ENCODE measurements at regions not wholly inside any gene's neighbourhood (a gene's known extent, or its start where the extent isn't known, plus 50 kb on each side); places are given as distances from the start of the nearest gene placed in this dataset.

GRCh38 chr5:56580864-56581263 is 234.5 kb upstream of the MAP3K1 start:
- no peak for DNase-seq
- no peak for ATAC-seq (ENCODE audit: low read depth in 2 of 2)
- H3K4me1 ChIP-seq (ENCODE audit: control insufficient read depth, insufficient read depth, low read length, poor library complexity, severe bottlenecking) = no peaks in the 10 kb centered on the region
- no peak overlapping the region for H3K27ac ChIP-seq (ENCODE audit: insufficient read depth, low read length, poor library complexity, severe bottlenecking)
- Mint-ChIP-seq H3K9me3 (peaks cover 0 to 4% (median 2%) of the 10 kb centered on the region in 7 donors), H3K36me3 (no peaks in the 10 kb centered on the region), H3K27ac (peak overlapping the region in 1 of 3 donors; percentile 11), H3K4me3 (no peak overlapping the region), H3K27me3 (no peaks in the 10 kb centered on the region), H3K4me1 (peaks cover 6 to 15% (median 9%) of the 10 kb centered on the region in 4 donors)
- no peaks in the 10 kb centered on the region for H3K9me3 ChIP-seq (ENCODE audit: control insufficient read depth in 2 of 2, low read length in 2 of 2)
- H3K36me3 ChIP-seq (ENCODE audit: control insufficient read depth, insufficient read depth, low read length) = no peaks in the 10 kb centered on the region
- no peaks in the 10 kb centered on the region for H3K27me3 ChIP-seq (ENCODE audit: control insufficient read depth, insufficient read depth, low read length)
- no peak overlapping the region for H3K4me3 ChIP-seq (ENCODE audit: low read depth, low read length)

DNA sequence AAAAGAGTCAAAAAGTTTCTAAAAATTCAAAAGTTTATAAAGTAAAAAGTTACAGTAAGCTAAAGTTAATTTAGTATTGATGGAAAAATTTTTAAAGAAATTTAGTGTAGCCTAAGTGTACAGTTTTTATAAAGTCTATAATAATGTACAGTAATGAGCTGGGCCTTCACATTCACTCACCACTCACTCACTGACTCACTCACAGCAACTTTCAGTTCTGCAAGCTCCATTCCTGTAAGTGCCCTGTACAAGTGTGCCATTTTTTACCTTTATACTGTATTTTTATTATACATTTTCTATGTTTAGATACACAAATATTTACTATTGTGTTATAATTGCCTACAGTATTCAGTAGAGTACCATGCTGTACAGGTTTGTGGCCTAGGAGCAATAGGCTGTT is 239.5 kb upstream of the MAP3K1 start:
- Histone ChIP-seq H3K9me3 (ENCODE audit: control insufficient read depth in 2 of 2, low read length in 2 of 2) (peaks cover 0 to 4% of the 10 kb centered on the region in 2 experiments), H3K27me3 (ENCODE audit: control insufficient read depth, insufficient read depth, low read length) (no peaks in the 10 kb centered on the region), H3K36me3 (ENCODE audit: control insufficient read depth, insufficient read depth, low read length) (no peaks in the 10 kb centered on the region), H3K27ac (ENCODE audit: insufficient read depth, low read length, poor library complexity, severe bottlenecking) (no peak overlapping the region), H3K4me1 (ENCODE audit: control insufficient read depth, insufficient read depth, low read length, poor library complexity, severe bottlenecking) (no peaks in the 10 kb centered on the region), H3K4me3 (ENCODE audit: low read depth, low read length) (no peak overlapping the region)
- H3K4me1 Mint-ChIP-seq = peaks cover 0 to 2% (median under 1%) of the 10 kb centered on the region in 4 donors
- H3K36me3 Mint-ChIP-seq = no peaks in the 10 kb centered on the region
- H3K27me3 Mint-ChIP-seq = no peaks in the 10 kb centered on the region
- no peak for ATAC-seq (ENCODE audit: low read depth in 2 of 2)
- H3K9me3 Mint-ChIP-seq = peaks cover 0 to 11% (median 1%) of the 10 kb centered on the region in 7 donors
- no peak overlapping the region for H3K27ac Mint-ChIP-seq
- H3K4me3 Mint-ChIP-seq = no peak overlapping the region
- DNase-seq = no peak

- no peaks in the 10 kb centered on the region for H3K36me3 ChIP-seq (ENCODE audit: control insufficient read depth, insufficient read depth, low read length)
- H3K36me3 Mint-ChIP-seq = no peaks in the 10 kb centered on the region
- H3K27me3 Mint-ChIP-seq = no peaks in the 10 kb centered on the region
- peaks cover 0 to 11% (median 0%) of the 10 kb centered on the region in 7 donors for H3K9me3 Mint-ChIP-seq
- ATAC-seq (ENCODE audit: low read depth in 2 of 2) (no peak), DNase-seq (no peak)
- H3K27me3 ChIP-seq (ENCODE audit: control insufficient read depth, insufficient read depth, low read length) = no peaks in the 10 kb centered on the region
- peaks cover 0 to 4% of the 10 kb centered on the region in 2 experiments for H3K9me3 ChIP-seq (ENCODE audit: control insufficient read depth in 2 of 2, low read length in 2 of 2)
- no peak overlapping the region for H3K4me3 ChIP-seq (ENCODE audit: low read depth, low read length)
- no peak overlapping the region for H3K27ac ChIP-seq (ENCODE audit: insufficient read depth, low read length, poor library complexity, severe bottlenecking)
- no peak overlapping the region for H3K4me3 Mint-ChIP-seq
- no peak overlapping the region for H3K27ac Mint-ChIP-seq
- H3K4me1 Mint-ChIP-seq = peaks cover 0 to under 1% (median 0%) of the 10 kb centered on the region in 4 donors
- no peaks in the 10 kb centered on the region for H3K4me1 ChIP-seq (ENCODE audit: control insufficient read depth, insufficient read depth, low read length, poor library complexity, severe bottlenecking)
Observed at GRCh38 chr5:56574778-56575177, 240.6 kb upstream of the MAP3K1 start.

GRCh38 chr5:56569566-56569965 is 245.8 kb upstream of the MAP3K1 start:
- Mint-ChIP-seq H3K9me3 (peaks cover 0 to 9% (median 0%) of the 10 kb centered on the region in 7 donors), H3K4me3 (no peak overlapping the region), H3K4me1 (peaks cover 0 to 22% (median 9%) of the 10 kb centered on the region in 4 donors), H3K36me3 (no peaks in the 10 kb centered on the region), H3K27ac (peak overlapping the region in 1 of 3 donors; percentile 40), H3K27me3 (no peaks in the 10 kb centered on the region)
- Histone ChIP-seq H3K4me1 (ENCODE audit: control insufficient read depth, insufficient read depth, low read length, poor library complexity, severe bottlenecking) (no peaks in the 10 kb centered on the region), H3K9me3 (ENCODE audit: control insufficient read depth in 2 of 2, low read length in 2 of 2) (peaks cover 0 to 4% of the 10 kb centered on the region in 2 experiments), H3K36me3 (ENCODE audit: control insufficient read depth, insufficient read depth, low read length) (no peaks in the 10 kb centered on the region), H3K27ac (ENCODE audit: insufficient read depth, low read length, poor library complexity, severe bottlenecking) (no peak overlapping the region), H3K27me3 (ENCODE audit: control insufficient read depth, insufficient read depth, low read length) (no peaks in the 10 kb centered on the region), H3K4me3 (ENCODE audit: low read depth, low read length) (no peak overlapping the region)
- ATAC-seq (ENCODE audit: low read depth in 2 of 2) (no peak), DNase-seq (no peak)

DNA sequence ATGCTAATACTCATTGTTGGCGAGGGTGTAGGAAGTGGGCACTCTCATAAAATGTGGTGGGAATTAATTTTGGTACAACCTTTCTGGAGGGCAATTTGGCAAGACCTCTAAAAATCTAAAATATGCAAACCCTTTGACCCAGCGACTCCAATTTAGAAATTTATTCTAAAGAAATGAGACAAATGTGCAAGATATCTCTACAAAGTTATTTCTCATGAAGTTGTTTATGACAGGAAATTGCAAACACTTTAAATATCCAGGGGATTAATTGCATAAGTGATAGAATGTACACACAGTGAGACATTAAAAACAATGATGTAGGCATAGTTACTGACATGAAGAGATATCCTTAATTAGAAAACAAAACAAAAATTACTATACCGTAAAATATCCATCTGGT is 246.3 kb upstream of the MAP3K1 start:
- no peaks in the 10 kb centered on the region for H3K36me3 ChIP-seq (ENCODE audit: control insufficient read depth, insufficient read depth, low read length)
- ATAC-seq (ENCODE audit: low read depth in 2 of 2) (no peak), DNase-seq (no peak)
- H3K27me3 ChIP-seq (ENCODE audit: control insufficient read depth, insufficient read depth, low read length) = no peaks in the 10 kb centered on the region
- H3K4me1 Mint-ChIP-seq = peaks cover 0 to 22% (median 10%) of the 10 kb centered on the region in 4 donors
- no peak overlapping the region for H3K27ac ChIP-seq (ENCODE audit: insufficient read depth, low read length, poor library complexity, severe bottlenecking)
- H3K4me1 ChIP-seq (ENCODE audit: control insufficient read depth, insufficient read depth, low read length, poor library complexity, severe bottlenecking) = no peaks in the 10 kb centered on the region
- no peaks in the 10 kb centered on the region for H3K27me3 Mint-ChIP-seq
- peaks cover 0 to 6% (median 0%) of the 10 kb centered on the region in 7 donors for H3K9me3 Mint-ChIP-seq
- no peak overlapping the region for H3K27ac Mint-ChIP-seq
- H3K4me3 Mint-ChIP-seq = no peak overlapping the region
- no peak overlapping the region for H3K4me3 ChIP-seq (ENCODE audit: low read depth, low read length)
- peaks cover 0 to 4% of the 10 kb centered on the region in 2 experiments for H3K9me3 ChIP-seq (ENCODE audit: control insufficient read depth in 2 of 2, low read length in 2 of 2)
- H3K36me3 Mint-ChIP-seq = no peaks in the 10 kb centered on the region

- no peaks in the 10 kb centered on the region for H3K27me3 Mint-ChIP-seq
- Histone ChIP-seq H3K4me3 (ENCODE audit: low read depth, low read length) (no peak overlapping the region), H3K4me1 (ENCODE audit: control insufficient read depth, insufficient read depth, low read length, poor library complexity, severe bottlenecking) (no peaks in the 10 kb centered on the region), H3K36me3 (ENCODE audit: control insufficient read depth, insufficient read depth, low read length) (no peaks in the 10 kb centered on the region), H3K27me3 (ENCODE audit: control insufficient read depth, insufficient read depth, low read length) (no peaks in the 10 kb centered on the region), H3K9me3 (ENCODE audit: control insufficient read depth in 2 of 2, low read length in 2 of 2) (no peaks in the 10 kb centered on the region), H3K27ac (ENCODE audit: insufficient read depth, low read length, poor library complexity, severe bottlenecking) (no peak overlapping the region)
- H3K27ac Mint-ChIP-seq = peak overlapping the region in 1 of 3 donors; percentile 0
- DNase-seq = no peak
- peaks cover 0 to 22% (median 14%) of the 10 kb centered on the region in 4 donors for H3K4me1 Mint-ChIP-seq
- H3K4me3 Mint-ChIP-seq = no peak overlapping the region
- ATAC-seq (ENCODE audit: low read depth in 2 of 2) = no peak
- no peaks in the 10 kb centered on the region for H3K36me3 Mint-ChIP-seq
- peaks cover 0 to 2% (median 0%) of the 10 kb centered on the region in 7 donors for H3K9me3 Mint-ChIP-seq
Observed at GRCh38 chr5:56567278-56567677, 248.1 kb upstream of the MAP3K1 start.

DNA sequence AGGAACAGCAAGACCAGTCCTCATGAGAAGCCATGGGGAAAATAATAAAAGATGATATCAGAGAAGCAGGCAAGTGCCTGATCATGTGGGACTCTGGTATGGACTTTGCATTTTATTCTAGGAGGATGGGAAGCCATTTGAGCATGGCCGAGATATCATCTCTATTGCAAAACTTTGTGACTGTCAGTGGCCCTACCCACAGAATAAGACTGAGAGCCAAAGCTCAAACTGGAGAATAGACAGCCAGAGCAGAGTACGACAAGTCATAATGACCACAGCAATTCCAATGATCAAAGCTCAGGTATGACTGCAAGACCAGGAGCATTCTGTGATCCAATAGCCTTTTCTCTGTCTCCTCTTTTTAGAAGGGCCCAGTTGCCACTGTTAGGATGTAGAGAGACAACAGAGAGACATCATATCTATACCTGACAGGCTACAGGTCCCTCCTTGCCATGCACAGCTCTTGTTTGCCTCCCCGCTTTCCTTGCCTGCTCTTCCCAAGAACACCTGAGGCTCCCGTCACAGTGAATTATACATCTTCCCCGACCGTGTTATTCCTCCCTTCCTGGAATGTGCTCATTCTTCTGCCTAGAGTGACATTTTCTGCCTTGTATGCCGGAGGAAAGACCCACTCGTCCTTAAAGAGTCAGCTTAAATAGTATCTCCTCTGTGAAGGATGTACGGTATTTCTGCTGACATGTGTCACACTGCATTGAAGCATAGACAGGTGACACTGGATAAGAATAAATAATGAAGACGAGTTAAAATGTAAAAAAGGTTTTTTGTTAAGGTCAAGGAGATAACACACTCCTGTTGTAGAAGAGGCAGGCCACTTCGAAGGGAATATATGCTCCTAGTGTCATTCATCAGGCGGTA is 248.7 kb upstream of the MAP3K1 start:
- no peak overlapping the region for H3K4me3 Mint-ChIP-seq
- no peaks in the 10 kb centered on the region for H3K9me3 Mint-ChIP-seq
- DNase-seq (no peak), ATAC-seq (ENCODE audit: low read depth in 2 of 2) (no peak)
- Histone ChIP-seq H3K27ac (ENCODE audit: insufficient read depth, low read length, poor library complexity, severe bottlenecking) (no peak overlapping the region), H3K4me3 (ENCODE audit: low read depth, low read length) (no peak overlapping the region), H3K4me1 (ENCODE audit: control insufficient read depth, insufficient read depth, low read length, poor library complexity, severe bottlenecking) (no peaks in the 10 kb centered on the region), H3K36me3 (ENCODE audit: control insufficient read depth, insufficient read depth, low read length) (no peaks in the 10 kb centered on the region), H3K9me3 (ENCODE audit: control insufficient read depth in 2 of 2, low read length in 2 of 2) (no peaks in the 10 kb centered on the region), H3K27me3 (ENCODE audit: control insufficient read depth, insufficient read depth, low read length) (no peaks in the 10 kb centered on the region)
- no peaks in the 10 kb centered on the region for H3K27me3 Mint-ChIP-seq
- peaks cover 0 to 22% (median 14%) of the 10 kb centered on the region in 4 donors for H3K4me1 Mint-ChIP-seq
- H3K36me3 Mint-ChIP-seq = no peaks in the 10 kb centered on the region
- peak overlapping the region in 1 of 3 donors; percentile 0 for H3K27ac Mint-ChIP-seq

Data from CD4-positive, CD25-positive, alpha-beta regulatory T cell (primary cell).